IPS-NIHi11 (cell line): ENCODE measurements at regions not wholly inside any gene's neighbourhood (a gene's known extent, or its start where the extent isn't known, plus 50 kb on each side); places are given as distances from the start of the nearest gene placed in this dataset.

Source experiments
- DNase-seq: peaks from one replicate; pipeline ENCODE4 v3.0.0; 2012; ENCODE audit warnings: mixed read lengths, low spot score

GRCh38 chr12:88638388-88638787, 58.1 kb upstream of the KITLG start:
- DNase-seq: no peak

- DNase-seq: no peak
These were observed 53.7 kb upstream of the KITLG start for GRCh38 chr12:88634008-88634407.

- no peak for DNase-seq
These were observed 53.0 kb upstream of the KITLG start for GRCh38 chr12:88633312-88633711.

- DNase-seq: no peak
These were observed 50.3 kb upstream of the KITLG start for GRCh38 chr12:88630561-88630960.
